ENCODE measurements at regions not wholly inside any gene's neighbourhood (a gene's known extent, or its start where the extent isn't known, plus 50 kb on each side); places are given as distances from the start of the nearest gene placed in this dataset.

DNA sequence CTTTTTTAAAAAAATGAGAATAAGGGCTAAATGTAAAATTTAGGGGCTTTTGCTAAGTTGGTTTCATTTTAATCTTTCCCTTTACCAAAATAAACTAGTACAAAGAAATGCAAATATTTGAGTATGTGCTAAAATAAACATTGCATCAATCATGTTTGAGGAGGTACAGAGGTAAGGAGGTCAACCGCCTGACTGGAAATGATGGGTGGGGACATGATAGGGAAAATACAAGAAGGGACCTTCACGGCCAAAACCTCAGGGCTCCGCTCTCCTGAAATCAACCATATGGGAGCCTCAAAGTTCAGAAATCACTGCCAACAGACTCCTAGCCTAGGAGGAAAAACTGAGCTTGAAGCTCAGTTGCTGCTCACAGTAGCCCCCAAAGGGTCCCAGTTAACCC, 207.6 kb downstream of the AHR start:
- ChIA-PET CTCF (interaction anchor here (1.0 kb wide), 1 partner anchor 200 kb away, joined by 3 read pairs; no protein-coding TSS in a partner anchor), POLR2A (interaction anchor here (1.0 to 1.1 kb wide), 2 partner anchors 9 to 28 kb away, joined by 3 read pairs; no protein-coding TSS in a partner anchor)
- no peak overlapping the region for H3K4me3 Mint-ChIP-seq (ENCODE audit: unreplicated experiment)
- no peaks in the 10 kb centered on the region for H3K9me3 Mint-ChIP-seq (ENCODE audit: unreplicated experiment)
- no peak for DNase-seq (ENCODE audit: unreplicated experiment)
- no peaks in the 10 kb centered on the region for H3K36me3 Mint-ChIP-seq (ENCODE audit: insufficient read depth, unreplicated experiment)
- intact Hi-C loops (cut with micrococcal nuclease) = no loop called here
- TF ChIP-seq, protein P1, sequence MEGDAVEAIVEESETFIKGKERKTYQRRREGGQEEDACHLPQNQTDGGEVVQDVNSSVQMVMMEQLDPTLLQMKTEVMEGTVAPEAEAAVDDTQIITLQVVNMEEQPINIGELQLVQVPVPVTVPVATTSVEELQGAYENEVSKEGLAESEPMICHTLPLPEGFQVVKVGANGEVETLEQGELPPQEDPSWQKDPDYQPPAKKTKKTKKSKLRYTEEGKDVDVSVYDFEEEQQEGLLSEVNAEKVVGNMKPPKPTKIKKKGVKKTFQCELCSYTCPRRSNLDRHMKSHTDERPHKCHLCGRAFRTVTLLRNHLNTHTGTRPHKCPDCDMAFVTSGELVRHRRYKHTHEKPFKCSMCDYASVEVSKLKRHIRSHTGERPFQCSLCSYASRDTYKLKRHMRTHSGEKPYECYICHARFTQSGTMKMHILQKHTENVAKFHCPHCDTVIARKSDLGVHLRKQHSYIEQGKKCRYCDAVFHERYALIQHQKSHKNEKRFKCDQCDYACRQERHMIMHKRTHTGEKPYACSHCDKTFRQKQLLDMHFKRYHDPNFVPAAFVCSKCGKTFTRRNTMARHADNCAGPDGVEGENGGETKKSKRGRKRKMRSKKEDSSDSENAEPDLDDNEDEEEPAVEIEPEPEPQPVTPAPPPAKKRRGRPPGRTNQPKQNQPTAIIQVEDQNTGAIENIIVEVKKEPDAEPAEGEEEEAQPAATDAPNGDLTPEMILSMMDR (IDR thresholded peaks at IDR 0.05; ENCODE audit: unreplicated experiment) = no peak
- H3K4me1 Mint-ChIP-seq (ENCODE audit: insufficient read depth, unreplicated experiment) = peaks cover 8% of the 10 kb centered on the region
- BruUV-seq (replicated peaks) = no TSS peak
- H3K27me3 Mint-ChIP-seq (ENCODE audit: insufficient read depth, unreplicated experiment) = no peaks in the 10 kb centered on the region
- no peak overlapping the region for H3K27ac Mint-ChIP-seq (ENCODE audit: low read depth, unreplicated experiment)

- ChIA-PET CTCF (no interaction called here), POLR2A (interaction anchor here (1.0 to 1.1 kb wide), 2 partner anchors 9 to 28 kb away, joined by 3 read pairs; no protein-coding TSS in a partner anchor)
- Mint-ChIP-seq H3K36me3 (ENCODE audit: insufficient read depth, unreplicated experiment) (no peaks in the 10 kb centered on the region), H3K27me3 (ENCODE audit: insufficient read depth, unreplicated experiment) (no peaks in the 10 kb centered on the region), H3K27ac (ENCODE audit: low read depth, unreplicated experiment) (no peak overlapping the region), H3K4me1 (ENCODE audit: insufficient read depth, unreplicated experiment) (peaks cover 8% of the 10 kb centered on the region), H3K9me3 (ENCODE audit: unreplicated experiment) (no peaks in the 10 kb centered on the region), H3K4me3 (ENCODE audit: unreplicated experiment) (no peak overlapping the region)
- intact Hi-C loops (cut with micrococcal nuclease) = no loop called here
- no TSS peak for BruUV-seq (replicated peaks)
- TF ChIP-seq, protein P1 (IDR thresholded peaks at IDR 0.05; ENCODE audit: unreplicated experiment) = no peak
- DNase-seq (ENCODE audit: unreplicated experiment) = no peak
These were observed 208.1 kb downstream of the AHR start for GRCh38 chr7:17506596-17506995.

GRCh38 chr7:17507717-17508116, 209.3 kb downstream of the AHR start:
- Mint-ChIP-seq H3K27me3 (ENCODE audit: insufficient read depth, unreplicated experiment) (no peaks in the 10 kb centered on the region), H3K9me3 (ENCODE audit: unreplicated experiment) (no peaks in the 10 kb centered on the region), H3K4me1 (ENCODE audit: insufficient read depth, unreplicated experiment) (peaks cover 8% of the 10 kb centered on the region), H3K36me3 (ENCODE audit: insufficient read depth, unreplicated experiment) (no peaks in the 10 kb centered on the region), H3K4me3 (ENCODE audit: unreplicated experiment) (no peak overlapping the region), H3K27ac (ENCODE audit: low read depth, unreplicated experiment) (no peak overlapping the region)
- intact Hi-C loops (cut with micrococcal nuclease) = no loop called here
- TF ChIP-seq, protein P1 (IDR thresholded peaks at IDR 0.05; ENCODE audit: unreplicated experiment) = no peak
- DNase-seq (ENCODE audit: unreplicated experiment) = no peak
- BruUV-seq (replicated peaks) = no TSS peak
- ChIA-PET CTCF (no interaction called here), POLR2A (no interaction called here)

GRCh38 chr7:17512181-17512675, 213.8 kb downstream of the AHR start:
- TF ChIP-seq, protein P1 (IDR thresholded peaks at IDR 0.05; ENCODE audit: unreplicated experiment) = no peak
- peaks cover 8% of the 10 kb centered on the region for H3K4me1 Mint-ChIP-seq (ENCODE audit: insufficient read depth, unreplicated experiment)
- H3K27me3 Mint-ChIP-seq (ENCODE audit: insufficient read depth, unreplicated experiment) = no peaks in the 10 kb centered on the region
- POLR2A ChIA-PET = no interaction called here
- no peaks in the 10 kb centered on the region for H3K36me3 Mint-ChIP-seq (ENCODE audit: insufficient read depth, unreplicated experiment)
- BruUV-seq (replicated peaks) = no TSS peak
- DNase-seq (ENCODE audit: unreplicated experiment) = no peak
- CTCF ChIA-PET = interaction anchor here (0.6 to 1.0 kb wide), 2 partner anchors 36 to 106 kb away, joined by 3 to 5 read pairs; no protein-coding TSS in a partner anchor
- no peak overlapping the region for H3K27ac Mint-ChIP-seq (ENCODE audit: low read depth, unreplicated experiment)
- H3K9me3 Mint-ChIP-seq (ENCODE audit: unreplicated experiment) = no peaks in the 10 kb centered on the region
- intact Hi-C loops (cut with micrococcal nuclease) = no loop called here
- H3K4me3 Mint-ChIP-seq (ENCODE audit: unreplicated experiment) = no peak overlapping the region
